Neuron (in vitro differentiated cells): ENCODE measurements at regions not wholly inside any gene's neighbourhood (a gene's known extent, or its start where the extent isn't known, plus 50 kb on each side); places are given as distances from the start of the nearest gene placed in this dataset.

Experiments
- H2AFZ ChIP-seq: one replicate; pipeline ENCODE4 v1.6.1; 2013; ENCODE audit warnings: low read depth, mild to moderate bottlenecking, inconsistent platforms, low read length, moderate library complexity
- H3K27me3 ChIP-seq: one replicate; pipeline ENCODE4 v1.6.1; 2013; ENCODE audit warnings: low read length; ENCODE audit not compliant: insufficient read depth
- H3K36me3 ChIP-seq: one replicate; pipeline ENCODE4 v1.6.1; 2013; ENCODE audit warnings: low read length; ENCODE audit not compliant: insufficient read depth
- H3K4me1 ChIP-seq: one replicate; pipeline ENCODE4 v1.6.1; 2013; ENCODE audit warnings: low read length; ENCODE audit not compliant: insufficient read depth
- H3K4me3 ChIP-seq: 2 replicates; pipeline ENCODE4 v1.5.1; 2013; ENCODE audit warnings: mild to moderate bottlenecking, low read length, moderate library complexity
- H3K9me3 ChIP-seq: one replicate; pipeline ENCODE4 v1.6.1; 2013; ENCODE audit warnings: low read length

DNA sequence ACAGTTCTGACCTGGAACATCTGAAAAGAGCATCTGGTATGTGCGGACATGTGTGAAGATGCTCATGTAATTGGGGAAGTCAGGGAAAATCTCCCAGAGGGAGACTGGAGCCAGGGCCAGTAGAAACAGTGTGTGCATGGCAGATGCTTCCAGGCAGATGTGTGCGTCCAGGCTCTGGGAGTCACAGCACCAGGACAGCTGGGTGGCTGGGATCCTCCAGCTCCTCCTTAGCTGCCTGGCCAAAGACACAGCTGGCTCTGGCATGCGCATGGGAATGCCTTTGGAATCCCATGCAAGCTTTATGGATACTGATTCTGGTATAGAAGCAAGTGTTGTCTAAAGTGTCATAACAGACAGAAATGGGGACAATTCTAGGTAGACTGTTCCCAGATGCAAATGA, 369.7 kb downstream of the INSIG2 start:
- Histone ChIP-seq H3K4me1 (no peaks in the 10 kb centered on the region), H3K9me3 (no peaks in the 10 kb centered on the region), H3K36me3 (no peaks in the 10 kb centered on the region), H3K27me3 (no peaks in the 10 kb centered on the region), H2AFZ (no peak overlapping the region), H3K4me3 (no peak overlapping the region)

DNA sequence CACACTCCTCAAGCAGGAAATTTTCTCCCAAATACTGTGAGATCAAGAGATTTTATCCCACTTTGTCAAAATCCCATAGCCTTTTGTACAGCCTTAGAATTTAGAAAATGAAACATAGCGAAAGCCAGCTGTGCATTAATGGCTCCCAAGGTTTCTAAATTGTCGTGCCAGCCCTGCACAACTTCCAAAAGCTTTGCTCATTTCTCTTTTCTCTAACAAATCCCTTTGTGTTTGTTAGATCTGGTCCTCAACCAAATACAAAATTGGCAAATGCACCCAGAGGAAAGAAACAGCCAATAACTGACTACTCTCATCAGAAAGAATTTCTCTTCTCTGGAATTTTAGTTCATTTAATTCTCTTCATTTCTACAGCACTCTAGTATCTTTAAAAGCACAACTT, 361.1 kb downstream of the INSIG2 start:
- no peak overlapping the region for H2AFZ ChIP-seq
- no peaks in the 10 kb centered on the region for H3K9me3 ChIP-seq
- H3K4me3 ChIP-seq, result no peak overlapping the region
- no peaks in the 10 kb centered on the region for H3K27me3 ChIP-seq
- no peaks in the 10 kb centered on the region for H3K36me3 ChIP-seq
- H3K4me1 ChIP-seq, result peaks cover 3% of the 10 kb centered on the region

DNA sequence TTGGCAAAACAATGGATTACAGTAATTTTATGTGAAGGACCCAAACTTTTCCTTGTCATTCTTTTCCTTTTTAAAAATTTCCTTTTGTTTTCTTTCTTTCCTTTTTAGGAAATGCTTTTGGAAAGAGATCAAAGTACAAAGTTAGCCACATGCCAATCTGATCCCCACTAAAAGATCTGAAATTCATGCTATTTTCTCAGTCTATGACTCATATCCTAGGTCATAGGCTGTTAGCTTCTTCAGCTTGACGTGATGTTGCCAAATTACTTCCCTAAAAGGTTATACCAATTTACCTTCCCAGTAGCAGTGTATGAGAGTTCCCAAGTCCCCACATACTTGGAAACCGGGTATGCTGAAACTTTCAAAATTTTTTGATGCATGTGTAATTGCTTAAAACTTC, 355.3 kb downstream of the INSIG2 start:
- no peaks in the 10 kb centered on the region for H3K9me3 ChIP-seq
- no peaks in the 10 kb centered on the region for H3K4me1 ChIP-seq
- no peaks in the 10 kb centered on the region for H3K27me3 ChIP-seq
- no peak overlapping the region for H3K4me3 ChIP-seq
- no peak overlapping the region for H2AFZ ChIP-seq
- no peaks in the 10 kb centered on the region for H3K36me3 ChIP-seq

DNA sequence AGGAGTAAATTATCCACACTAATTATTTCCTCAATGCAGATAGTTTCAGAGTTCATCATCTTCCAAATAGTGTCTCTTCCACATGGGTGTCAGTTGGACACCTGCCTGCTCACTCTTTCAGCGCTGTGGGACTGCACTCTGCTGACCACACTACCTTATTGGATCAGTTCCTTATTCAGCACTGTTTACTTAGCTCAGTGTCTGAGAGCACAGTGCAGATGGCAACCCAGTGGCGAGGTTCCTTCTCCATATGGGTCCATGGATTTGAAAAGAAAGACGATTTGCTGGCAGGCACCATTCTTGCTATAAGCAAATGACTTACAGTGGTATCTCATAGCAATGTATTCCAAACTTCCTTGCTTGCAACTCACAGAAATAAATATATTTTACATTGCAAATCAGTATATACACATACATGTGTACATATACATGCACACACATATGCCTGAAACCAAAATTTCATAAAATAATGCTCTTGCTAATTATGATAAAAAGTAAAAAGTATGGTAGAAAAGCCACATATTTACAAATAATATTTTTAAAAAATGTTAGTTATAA, 354.8 kb downstream of the INSIG2 start:
- Histone ChIP-seq H3K4me1 (no peaks in the 10 kb centered on the region), H3K36me3 (no peaks in the 10 kb centered on the region), H3K4me3 (no peak overlapping the region)

DNA sequence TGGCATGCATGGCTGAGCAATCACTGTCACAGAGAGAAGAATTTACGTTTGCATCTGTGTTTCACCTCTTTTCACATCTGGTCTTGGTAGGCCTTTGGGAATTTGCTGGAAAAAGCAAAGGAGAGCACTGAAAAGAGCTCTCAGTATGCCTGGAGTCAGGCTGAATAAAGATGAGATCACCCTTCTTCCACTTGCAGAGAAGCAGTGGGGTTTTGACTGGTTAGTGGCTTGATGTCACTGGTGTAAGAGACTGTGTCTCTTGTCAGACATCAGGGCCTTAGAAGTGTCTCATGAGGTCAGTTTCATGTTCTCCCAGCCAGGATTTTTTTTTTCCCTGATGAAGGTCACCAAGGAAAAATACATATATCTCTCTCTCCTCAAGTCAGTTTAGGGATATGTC, 353.8 kb downstream of the INSIG2 start:
- no peaks in the 10 kb centered on the region for H3K4me1 ChIP-seq
- no peaks in the 10 kb centered on the region for H3K36me3 ChIP-seq
- H3K9me3 ChIP-seq, result no peaks in the 10 kb centered on the region
- H3K27me3 ChIP-seq, result no peaks in the 10 kb centered on the region
- no peak overlapping the region for H2AFZ ChIP-seq
- H3K4me3 ChIP-seq, result no peak overlapping the region

More for the DNA sequence above, 354.8 kb downstream of the INSIG2 start:
- Histone ChIP-seq H3K9me3 (no peaks in the 10 kb centered on the region), H2AFZ (no peak overlapping the region), H3K27me3 (no peaks in the 10 kb centered on the region)

DNA sequence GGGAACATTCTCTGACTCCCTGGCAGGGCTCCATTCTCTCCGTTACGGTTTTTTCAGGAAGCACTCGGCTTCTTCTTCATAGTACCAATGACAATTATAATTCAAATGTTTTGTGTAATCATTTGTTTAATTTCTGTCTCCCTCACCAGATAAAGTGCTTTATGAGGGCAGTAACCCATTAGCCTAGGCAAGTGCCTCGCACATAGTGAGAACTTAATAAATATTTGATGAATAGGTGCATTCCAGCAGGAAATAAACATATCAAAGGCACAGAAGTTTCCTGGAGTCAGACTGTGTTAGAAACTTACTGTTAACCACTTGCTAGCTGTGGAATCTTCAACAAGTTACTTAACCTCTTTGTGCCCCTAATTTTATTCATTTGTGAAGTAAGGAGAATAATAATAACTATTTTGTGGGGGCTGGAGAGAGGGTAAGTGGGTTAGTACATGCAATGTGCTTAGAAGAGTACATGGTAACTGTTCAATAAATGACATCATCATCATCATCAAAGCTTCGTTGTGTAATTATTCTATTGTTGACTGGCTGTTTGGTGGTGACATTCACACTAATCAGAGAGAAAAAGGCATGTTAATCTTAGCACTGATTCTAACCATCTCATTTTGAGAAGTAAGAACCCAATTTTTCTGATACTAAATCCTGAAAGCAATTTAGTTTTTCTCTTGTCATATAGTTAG, 352.3 kb downstream of the INSIG2 start:
- no peaks in the 10 kb centered on the region for H3K9me3 ChIP-seq
- H3K36me3 ChIP-seq, result no peaks in the 10 kb centered on the region
- no peak overlapping the region for H2AFZ ChIP-seq
- no peaks in the 10 kb centered on the region for H3K4me1 ChIP-seq
- no peak overlapping the region for H3K4me3 ChIP-seq
- H3K27me3 ChIP-seq, result no peaks in the 10 kb centered on the region

DNA sequence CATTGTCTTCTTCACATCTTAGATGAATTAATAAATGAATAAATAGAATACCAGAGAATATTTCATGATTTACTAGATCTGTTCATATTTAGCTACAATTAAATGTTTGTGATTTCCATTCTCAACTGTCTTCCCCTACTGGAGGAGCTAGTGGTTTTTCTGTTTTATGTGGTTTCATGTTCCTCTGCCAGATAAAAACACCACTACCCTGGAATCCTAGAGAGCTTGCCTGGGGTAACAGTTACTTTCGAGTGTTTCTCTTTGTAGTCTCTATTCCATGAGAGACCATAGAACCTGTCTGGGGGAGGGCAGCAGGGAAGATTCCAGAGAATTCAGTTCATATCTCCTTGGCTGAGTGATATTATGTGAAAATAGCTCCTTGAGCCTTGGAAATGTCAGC, 349.2 kb downstream of the INSIG2 start:
- Histone ChIP-seq H3K4me3 (no peak overlapping the region), H2AFZ (no peak overlapping the region), H3K27me3 (no peaks in the 10 kb centered on the region), H3K36me3 (no peaks in the 10 kb centered on the region), H3K9me3 (no peaks in the 10 kb centered on the region), H3K4me1 (no peaks in the 10 kb centered on the region)

DNA sequence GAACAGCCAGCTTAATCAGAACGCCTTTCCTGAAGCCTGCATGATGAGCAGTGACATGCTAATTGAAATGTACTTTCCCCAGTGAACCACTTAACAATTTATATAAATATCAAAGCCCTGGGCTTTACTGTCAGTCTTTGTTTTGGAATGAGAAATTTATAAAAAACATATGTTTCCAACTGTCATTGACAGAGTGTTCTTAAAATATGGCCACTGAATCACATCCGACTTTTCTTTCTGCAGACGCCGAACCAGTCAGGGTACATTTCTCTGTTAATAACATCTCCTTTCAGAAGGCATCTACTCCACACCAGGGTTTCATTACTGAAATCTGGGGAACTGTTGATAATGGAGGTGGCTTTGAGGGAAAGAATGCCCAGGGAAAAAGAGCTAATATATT, 343.7 kb downstream of the INSIG2 start:
- Histone ChIP-seq H3K9me3 (no peaks in the 10 kb centered on the region), H3K27me3 (no peaks in the 10 kb centered on the region), H3K4me1 (no peaks in the 10 kb centered on the region), H3K4me3 (no peak overlapping the region), H2AFZ (no peak overlapping the region), H3K36me3 (no peaks in the 10 kb centered on the region)

DNA sequence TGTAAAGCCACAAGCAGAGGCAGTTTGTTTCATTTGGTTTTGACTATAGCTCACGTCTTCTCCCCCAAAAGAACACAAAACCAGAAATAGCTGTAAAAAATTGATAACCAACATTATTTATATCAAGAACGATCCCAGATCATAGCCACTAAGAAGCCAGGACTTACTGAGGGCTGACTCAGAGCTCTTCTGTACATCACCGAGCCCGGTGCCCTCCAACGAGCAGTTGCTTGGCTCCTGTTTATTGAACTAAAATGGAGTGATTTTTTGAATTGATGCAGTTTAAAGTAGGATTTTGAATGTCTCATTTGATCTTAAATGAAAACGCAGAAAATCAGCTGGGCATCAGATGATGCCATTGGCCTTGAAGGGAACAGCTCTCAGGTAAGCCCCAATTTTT, 343.3 kb downstream of the INSIG2 start:
- Histone ChIP-seq H3K9me3 (no peaks in the 10 kb centered on the region), H3K4me3 (no peak overlapping the region), H2AFZ (no peak overlapping the region), H3K36me3 (no peaks in the 10 kb centered on the region), H3K27me3 (no peaks in the 10 kb centered on the region), H3K4me1 (no peaks in the 10 kb centered on the region)

DNA sequence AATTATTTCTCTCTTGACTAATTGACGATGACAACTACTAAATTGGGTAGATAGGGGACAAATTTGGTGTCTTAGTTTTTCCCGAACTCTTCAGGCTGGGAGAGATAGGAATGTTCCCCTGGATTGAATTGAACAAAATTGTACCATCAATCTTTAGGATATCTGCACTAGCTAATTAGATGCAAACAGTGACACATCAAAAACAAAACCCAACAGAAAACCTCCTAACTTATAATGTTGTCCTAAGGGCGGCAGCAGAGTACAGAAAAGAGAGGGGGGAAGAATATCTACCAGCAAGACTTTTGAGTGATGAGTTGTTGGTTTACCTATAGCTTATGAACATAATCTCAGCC, 342.9 kb downstream of the INSIG2 start:
- H2AFZ ChIP-seq, result no peak overlapping the region
- H3K4me3 ChIP-seq, result no peak overlapping the region
- H3K4me1 ChIP-seq, result no peaks in the 10 kb centered on the region
- no peaks in the 10 kb centered on the region for H3K9me3 ChIP-seq
- H3K27me3 ChIP-seq, result no peaks in the 10 kb centered on the region
- H3K36me3 ChIP-seq, result no peaks in the 10 kb centered on the region

DNA sequence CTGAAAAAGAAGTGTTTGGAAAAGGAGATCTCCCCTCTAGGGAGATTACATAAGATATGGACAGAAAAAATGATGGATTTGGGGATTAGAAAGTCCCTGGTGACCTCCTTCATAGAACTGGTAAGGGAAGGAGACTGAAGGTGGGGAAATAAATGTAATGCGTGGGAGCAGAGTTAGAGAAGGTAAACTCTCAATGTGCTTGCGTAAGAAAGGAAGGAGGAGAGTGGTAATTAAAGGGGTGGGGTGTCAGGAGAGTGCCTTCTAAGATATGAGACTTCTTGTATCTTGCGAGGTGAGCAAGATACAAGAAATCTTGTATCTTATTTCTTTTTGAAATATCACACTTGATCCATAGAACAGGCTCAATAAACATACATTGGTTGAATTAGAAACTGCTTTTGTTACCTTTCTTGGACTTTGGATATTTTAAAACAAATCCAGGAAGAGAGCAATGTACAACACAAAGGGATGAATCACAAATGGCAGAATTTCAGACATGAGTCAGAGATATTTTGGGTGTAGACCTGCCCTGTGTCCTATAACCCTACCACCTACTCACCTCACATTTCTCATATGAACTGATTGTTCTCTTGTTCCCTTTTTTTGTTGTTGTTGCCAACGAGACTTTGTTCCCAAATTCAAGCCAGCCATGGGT, 342.4 kb downstream of the INSIG2 start:
- Histone ChIP-seq H3K36me3 (no peaks in the 10 kb centered on the region), H3K4me3 (no peak overlapping the region), H3K27me3 (no peaks in the 10 kb centered on the region), H3K4me1 (no peaks in the 10 kb centered on the region), H2AFZ (no peak overlapping the region), H3K9me3 (no peaks in the 10 kb centered on the region)

DNA sequence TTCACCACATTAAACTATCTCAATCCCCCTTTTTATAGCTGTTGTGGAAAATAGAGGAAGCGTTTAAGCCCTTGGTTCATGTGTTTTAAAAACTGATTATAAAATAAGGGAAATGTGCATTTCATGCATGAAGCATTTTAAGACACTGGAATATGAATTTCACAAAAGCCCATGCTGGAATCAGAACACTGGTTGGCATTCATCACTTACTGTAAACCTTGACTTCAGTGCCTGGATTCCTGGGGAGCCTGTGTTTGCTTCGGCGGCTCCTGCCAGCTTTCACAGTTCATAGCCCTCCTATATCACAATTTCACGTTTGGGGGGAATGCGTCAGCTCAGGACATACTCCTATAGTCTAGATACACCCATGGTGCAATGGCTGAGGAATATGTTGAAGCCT, 336.9 kb downstream of the INSIG2 start:
- no peak overlapping the region for H2AFZ ChIP-seq
- no peaks in the 10 kb centered on the region for H3K36me3 ChIP-seq
- no peaks in the 10 kb centered on the region for H3K27me3 ChIP-seq
- H3K4me1 ChIP-seq, result no peaks in the 10 kb centered on the region
- no peaks in the 10 kb centered on the region for H3K9me3 ChIP-seq
- no peak overlapping the region for H3K4me3 ChIP-seq

DNA sequence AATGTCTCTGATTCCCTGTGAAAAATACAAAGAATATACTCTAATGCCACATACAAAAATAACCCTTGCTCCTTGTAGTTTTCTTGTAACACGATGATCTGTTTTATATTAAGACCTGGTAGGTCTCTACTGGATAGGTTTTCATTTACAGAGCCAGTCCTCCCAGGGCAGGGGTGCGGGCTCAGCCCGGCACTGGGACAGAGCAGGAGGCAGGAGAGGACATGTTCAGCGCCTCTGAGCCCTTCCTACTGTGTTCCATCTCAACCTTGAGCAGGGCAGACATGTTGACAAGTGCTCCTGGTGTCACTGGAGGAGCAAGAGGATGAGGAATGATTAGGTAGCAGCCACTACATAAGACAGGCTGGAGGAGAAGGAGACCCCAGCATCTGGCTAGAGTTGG, 335.5 kb downstream of the INSIG2 start:
- no peaks in the 10 kb centered on the region for H3K9me3 ChIP-seq
- H3K27me3 ChIP-seq, result no peaks in the 10 kb centered on the region
- no peaks in the 10 kb centered on the region for H3K36me3 ChIP-seq
- no peak overlapping the region for H2AFZ ChIP-seq
- no peak overlapping the region for H3K4me3 ChIP-seq
- H3K4me1 ChIP-seq, result no peaks in the 10 kb centered on the region

DNA sequence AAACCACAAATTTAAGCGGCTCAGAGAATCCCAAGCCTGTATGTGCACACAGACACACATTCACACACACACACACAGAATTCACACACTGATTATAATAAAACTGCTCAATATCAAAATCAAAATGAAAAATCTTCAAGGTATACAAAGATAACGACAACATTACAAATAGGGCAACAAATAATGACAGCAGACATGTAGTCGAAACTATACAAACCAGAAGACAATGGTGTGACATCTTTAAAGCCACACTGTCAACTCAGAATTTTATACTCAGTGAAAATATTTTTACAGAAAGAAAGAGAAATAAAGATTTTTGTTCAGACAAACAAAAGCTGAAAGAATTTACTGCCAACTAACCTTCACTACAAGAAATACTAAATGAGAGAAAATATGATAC, 333.4 kb downstream of the INSIG2 start:
- no peaks in the 10 kb centered on the region for H3K4me1 ChIP-seq
- no peaks in the 10 kb centered on the region for H3K36me3 ChIP-seq
- no peaks in the 10 kb centered on the region for H3K9me3 ChIP-seq
- H3K27me3 ChIP-seq, result no peaks in the 10 kb centered on the region
- H2AFZ ChIP-seq, result no peak overlapping the region
- no peak overlapping the region for H3K4me3 ChIP-seq
